LHCN-M2 (cell line): ENCODE measurements at regions not wholly inside any gene's neighbourhood (a gene's known extent, or its start where the extent isn't known, plus 50 kb on each side); places are given as distances from the start of the nearest gene placed in this dataset.
"Not testable (repeated sequence)": the region's sequence is repeated elsewhere in the genome, so short reads cannot be mapped to it uniquely, and the experiment has no call there.

ENCODE experiments used
- DNase-seq: peaks from one replicate; pipeline ENCODE4 v3.0.0-alpha.2; 2012; ENCODE audit warnings: low read depth

DNA sequence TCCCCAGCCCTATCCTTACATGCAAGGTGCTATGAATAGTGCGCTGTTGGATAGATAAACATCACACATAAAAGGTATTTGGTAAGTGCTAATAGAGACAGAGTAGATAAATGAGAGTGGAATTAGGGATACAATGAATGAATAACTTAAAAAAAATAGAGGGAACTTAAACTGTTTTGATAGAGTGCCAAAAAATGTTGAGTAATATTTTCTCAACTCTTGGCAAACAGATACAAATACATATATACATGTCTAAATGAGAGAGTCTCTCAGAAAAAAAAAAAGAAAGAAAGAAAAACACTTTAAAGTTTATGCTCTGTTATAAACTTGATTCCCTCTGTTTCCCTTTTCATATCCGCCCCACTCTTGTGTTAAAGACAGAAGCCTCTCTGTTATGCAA lies 667.4 kb downstream of the ROBO2 start:
- DNase-seq, result no peak

DNA sequence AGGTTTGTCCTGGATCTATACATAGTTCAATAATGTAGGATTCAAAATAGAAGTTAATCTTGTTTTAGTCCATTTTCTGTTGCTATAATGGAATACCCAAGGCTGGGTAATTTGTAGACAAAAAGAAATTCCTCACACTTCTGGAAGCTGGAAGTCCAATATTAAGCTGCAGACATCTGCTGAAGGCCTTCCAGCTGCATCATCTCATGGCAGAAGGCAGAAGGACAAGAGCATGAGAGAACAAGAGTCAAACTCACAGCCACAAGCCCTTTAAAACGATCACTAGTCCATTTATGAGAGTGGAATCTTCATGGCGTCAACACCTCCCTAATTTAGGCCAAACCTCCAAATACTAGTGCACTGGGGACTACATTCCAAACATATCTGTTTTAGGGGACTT lies 669.3 kb downstream of the ROBO2 start:
- DNase-seq, result no peak

DNA sequence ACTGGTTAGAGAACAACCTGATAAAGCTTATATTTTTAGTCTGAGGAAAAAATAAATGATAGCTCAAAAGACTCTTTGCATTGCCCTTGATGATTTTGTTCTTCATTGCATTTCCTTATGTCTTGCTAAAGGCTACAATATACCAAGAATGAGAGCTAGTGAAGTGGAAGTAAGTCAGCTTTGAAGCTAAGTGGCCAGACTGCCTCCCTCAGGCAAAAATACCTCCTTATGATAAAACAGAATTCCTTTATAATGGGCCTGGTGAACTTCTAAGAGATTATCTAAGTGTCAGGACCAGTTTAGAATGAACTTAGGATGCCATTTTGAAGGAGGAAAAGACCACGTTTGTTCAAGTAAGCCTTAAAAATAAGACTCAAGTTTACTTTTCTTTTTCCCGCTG lies 678.4 kb downstream of the ROBO2 start:
- DNase-seq, result no peak

DNA sequence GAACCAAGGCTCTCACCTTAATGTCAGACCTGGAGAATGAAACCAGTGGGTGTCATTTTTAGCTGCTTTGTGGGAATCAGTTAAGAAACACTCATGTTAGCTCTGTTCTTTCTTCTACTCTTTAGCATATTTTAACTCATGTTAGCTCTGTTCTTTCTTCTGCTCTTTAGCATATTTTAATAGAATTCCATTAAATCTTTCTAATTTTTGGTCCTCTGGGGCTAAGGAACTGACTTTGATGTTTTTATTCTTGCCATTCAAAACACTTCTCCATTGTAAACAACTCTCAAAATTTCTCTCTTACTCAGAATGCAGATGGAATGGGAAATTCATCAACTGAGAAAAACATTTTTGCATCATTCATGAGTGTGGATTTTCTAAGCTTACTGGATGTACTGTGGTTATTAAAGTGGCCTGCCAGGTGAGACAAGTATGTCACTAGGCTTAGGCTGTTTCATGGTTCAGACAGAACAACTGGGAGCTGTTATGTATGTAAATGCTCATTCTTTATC lies 680.6 kb downstream of the ROBO2 start:
- DNase-seq, result no peak

DNA sequence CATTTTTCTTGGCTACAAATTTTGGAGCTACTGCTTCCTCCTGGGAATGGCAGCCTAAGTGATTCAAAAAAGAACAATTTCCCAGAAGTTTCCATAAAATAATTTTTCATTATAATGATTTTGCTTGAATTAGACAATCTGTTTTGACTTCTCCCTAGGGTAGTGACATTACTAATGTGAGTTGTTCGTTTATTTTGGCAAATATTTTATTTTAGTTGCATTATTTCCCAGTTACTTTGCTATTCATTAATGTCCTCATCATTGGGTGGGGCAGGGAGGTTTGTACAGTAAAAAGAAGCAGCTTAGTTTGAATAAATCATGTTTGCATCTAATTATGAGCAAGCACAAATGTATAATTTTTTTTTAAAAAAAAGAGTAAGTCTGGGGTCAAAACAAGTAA lies 686.6 kb downstream of the ROBO2 start:
- DNase-seq, result no peak

DNA sequence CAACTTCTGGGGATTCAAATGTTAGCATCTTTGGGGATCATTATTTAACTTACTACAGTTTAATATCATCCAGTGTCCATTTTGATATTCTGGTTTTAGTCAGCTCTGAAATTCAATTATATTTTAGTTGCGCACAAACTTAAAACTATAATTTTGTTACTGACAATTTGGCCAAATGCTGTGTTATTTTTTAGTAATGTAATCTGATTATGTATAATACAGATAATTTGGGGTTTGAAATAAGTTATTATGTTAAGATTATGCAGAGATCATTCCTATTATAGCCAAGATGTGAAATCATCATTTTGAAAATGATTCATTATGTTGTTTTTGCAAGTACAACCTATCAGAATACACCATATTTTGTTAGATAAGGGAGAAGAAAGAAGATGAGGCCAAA lies 706.1 kb downstream of the ROBO2 start:
- no peak for DNase-seq

DNA sequence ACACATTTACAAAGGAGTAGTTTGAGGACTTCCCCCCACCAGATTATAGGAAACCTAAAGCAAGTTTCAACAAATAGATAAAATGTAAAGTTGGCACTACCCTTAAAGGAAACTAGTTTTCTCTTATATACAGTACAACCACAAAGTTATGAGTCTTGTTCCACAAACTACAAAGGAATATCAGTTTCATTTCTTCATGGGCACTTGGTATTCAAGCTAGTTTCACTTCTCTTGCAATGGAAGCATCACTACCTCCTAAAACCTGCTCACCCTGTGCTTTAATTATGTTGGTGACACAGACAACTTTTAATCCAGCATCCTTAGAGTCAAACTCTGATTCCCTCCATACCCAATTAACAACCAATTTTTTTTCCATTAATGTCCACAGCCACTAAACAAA lies 707.0 kb downstream of the ROBO2 start:
- no peak for DNase-seq

DNA sequence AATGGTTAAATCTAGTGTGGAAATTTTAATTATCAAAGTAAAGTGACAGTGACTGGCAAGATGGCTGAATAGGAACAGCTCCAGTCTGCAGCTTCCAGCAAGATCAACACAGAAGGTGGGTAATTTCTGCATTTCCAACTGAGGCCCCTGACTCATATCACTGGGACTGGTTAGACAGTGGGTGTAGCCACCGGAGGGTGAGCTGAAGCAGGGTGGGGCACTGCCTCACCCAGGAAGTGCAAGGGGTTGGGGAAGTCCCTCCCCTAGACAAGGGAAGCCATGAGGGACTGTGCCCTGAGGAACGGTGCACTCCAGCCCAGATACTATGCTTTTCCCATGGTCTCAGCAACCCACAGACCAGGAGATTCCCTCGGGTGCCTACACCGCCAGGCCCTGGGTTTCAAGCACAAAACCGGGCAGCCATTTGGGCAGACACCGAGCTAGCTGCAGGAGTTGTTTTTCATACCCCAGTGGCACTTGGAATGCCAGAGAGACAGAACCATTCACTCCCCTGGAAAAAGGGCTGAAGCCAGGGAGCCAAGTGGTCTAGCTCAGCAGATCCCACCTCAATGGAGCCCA lies 716.6 kb downstream of the ROBO2 start:
- not testable (repeated sequence) for DNase-seq

DNA sequence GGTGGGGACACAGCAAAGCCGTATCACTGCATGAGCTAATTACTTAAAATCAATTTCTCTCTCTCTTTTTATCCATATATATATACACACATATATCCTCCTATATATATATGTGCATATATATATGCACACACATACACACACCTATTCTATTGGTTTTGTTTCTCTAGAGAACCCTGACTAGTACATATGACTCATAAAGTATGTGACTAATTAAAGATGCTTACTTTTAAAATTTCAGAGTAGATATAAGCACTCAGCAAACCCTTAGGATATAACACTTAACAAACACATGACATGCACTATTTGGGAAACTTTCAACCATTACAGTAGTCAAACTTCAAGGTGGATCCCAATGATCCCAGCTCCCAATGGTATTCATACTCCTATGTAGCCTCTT lies 732.6 kb downstream of the ROBO2 start:
- no peak for DNase-seq

DNA sequence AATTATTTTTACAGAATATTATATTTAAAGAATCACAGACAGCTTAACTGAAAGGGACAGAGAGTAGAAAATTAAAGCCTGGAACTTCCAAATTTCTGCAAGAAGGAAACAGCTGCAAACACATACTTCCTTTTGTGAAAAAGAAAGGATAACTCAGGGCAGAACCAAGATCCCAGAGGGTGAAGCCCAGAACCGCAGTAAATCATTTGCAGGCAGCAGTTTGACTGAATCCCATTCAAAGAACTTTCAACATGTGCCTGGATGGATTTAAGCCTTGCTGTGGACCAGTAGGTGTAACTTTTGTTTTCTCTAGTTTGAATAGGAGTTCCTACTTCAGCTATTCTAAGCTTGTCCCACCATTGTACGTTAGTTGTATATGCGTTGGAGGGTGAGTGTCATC lies 733.2 kb downstream of the ROBO2 start:
- DNase-seq, result no peak

DNA sequence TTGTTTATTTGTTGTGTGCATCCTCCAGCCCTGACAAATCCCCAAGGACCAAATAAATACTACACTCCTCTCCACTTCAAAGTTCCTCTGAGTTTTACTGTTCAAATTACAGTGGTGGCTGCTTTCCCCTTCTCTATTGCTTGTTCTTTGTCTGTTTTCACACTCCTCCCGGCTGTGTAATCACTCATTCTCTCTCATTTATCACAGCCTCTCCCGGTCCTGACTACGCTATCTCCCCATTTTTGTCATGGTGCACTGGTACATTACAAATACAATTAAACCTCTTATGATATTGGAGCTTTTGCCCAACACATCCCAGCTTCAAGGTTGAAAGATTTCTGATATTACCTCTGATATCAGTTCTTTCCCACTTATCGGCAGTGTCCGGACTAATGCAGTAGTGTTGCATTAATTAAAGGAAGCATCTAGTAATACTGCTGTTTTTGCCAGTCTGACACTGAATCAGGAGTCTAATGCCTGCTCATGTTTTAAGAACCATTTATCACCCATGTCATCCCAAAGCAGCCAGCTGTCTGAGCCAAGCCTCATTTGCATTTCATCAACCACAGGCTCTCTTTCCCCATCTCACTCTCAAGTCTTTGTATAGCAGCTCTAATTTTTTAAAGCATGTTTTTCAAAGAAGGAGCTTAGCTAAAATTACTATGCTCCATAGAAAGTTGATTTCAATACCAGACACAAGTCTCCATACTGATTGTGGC lies 740.5 kb downstream of the ROBO2 start:
- no peak for DNase-seq

DNA sequence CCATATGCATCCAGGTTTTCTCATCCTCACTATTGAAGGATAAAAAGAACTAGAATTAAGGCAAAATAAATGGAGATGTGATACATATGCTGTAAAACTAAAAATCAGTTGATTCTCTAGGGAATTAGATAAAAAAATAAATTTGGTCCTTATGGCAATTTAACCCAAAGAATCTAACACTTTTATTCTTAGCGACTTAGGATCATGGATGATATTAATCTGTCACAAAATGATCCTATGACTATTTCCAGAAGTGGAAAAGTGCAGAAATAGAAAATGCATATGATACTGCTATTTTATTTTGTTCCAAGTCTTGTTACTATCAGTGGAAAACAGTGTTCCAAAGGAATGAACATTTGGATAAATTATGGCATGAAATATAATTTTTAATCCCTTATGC lies 746.3 kb downstream of the ROBO2 start:
- DNase-seq, result no peak

DNA sequence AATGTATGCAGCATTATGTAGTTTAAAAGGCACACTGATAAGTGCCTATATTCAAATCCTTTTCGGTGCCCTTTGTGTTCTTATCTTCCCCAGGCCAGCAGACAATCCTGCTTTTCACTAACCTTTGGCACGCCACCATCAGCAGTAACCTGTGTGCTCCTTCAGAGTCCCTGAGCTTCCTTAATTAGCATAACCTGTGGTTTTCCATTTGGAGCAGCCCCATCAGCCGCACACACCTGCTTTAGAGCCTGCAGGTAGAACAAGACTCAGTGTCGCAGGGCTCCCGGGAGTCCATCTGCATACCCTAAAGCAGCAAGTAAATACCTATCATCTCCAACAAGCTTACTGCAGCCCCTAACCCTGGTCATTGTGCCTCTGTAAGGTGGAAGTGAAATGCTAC lies 755.1 kb downstream of the ROBO2 start:
- DNase-seq, result no peak

DNA sequence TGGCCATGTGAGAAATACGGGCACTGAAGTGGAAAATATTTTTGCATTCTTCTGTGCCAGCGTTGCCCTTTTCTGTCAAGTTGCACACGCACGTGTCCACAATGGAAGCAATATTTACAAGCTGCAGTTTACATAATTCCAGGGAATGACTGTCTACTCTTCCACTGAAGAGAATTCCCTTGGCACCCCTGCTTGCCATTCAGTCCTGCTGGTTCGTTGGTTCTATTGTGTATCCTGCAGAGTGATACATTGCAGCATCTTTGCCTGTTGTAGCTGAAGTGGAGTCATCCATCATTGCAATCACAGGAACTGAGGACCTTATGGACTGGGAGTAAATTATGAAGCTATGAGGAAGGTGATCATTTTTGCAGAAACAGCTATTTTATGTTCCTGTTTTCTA lies 759.4 kb downstream of the ROBO2 start:
- DNase-seq, result no peak

DNA sequence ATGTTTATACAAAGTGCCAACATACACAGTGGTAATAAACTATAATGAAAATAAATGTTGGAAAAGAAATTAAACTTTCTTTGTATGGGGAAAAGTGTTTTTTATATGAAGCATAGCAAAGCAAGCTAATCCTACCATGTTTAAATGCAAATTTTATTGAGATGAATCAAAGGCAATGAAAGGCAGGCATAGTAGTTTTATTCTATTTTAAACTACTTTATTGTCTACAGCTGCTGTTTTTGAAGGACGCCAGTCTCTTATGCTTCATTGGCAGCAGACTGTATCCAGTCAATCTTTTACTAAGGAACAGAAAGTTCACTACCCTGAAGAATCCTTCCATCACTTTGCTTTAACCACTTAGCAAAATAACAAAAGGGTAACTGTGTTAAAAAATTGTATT lies 761.0 kb downstream of the ROBO2 start:
- DNase-seq, result no peak

DNA sequence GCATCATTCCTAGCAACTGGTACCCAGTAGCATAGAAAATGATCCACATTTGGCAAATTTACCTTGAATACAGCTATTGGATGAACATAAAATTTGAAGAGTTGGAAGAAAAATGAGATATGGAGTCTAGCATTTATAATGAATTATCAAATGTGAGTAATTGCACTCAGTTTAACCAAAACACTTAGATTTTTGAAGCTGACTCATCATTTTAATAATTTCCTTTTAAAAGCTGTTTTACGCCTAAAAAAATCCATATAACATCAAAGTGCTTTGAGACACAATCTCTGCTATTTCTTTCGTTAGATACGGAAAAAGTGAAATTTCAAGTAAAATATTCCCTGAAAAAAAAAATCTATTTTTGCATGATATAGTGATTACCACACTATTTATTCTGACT lies 767.4 kb downstream of the ROBO2 start:
- DNase-seq, result no peak

DNA sequence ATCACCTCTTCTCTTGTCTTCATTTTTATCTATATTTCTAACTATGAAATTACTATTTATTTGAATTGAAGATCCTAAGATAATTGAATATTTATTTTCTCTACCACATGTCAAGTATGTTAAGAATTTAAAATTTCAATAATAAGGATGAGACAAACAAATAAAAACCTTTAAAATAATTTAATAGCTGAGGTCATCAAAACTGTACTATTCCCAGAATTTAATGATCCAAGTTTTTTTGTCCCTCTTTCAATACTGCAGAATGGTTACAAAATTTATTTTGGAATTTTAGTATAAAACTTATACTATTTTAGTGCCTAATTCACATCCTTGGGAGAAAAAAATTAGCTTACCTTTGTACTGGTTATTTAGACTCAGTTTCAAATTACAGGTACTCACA lies 774.9 kb downstream of the ROBO2 start:
- no peak for DNase-seq

DNA sequence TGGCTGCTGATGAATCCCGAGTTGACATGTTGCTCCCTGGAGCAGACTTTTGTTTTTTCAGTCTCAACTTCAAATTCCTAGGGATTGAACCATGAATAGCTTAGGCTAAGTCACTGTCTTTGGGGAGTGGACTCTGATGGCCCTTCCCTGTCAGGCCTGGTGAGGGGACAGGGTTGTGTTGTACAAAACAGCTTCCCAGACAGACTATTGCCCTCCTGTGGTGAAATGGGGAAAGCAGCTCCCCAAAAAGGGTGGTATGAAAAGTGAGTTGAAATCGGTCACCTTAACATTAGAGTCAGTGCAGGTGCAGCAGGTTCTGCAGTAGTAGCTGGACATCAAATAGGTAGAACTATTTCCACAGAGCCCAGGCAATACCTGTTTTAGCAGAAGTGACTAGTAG lies 775.6 kb downstream of the ROBO2 start:
- DNase-seq, result no peak

DNA sequence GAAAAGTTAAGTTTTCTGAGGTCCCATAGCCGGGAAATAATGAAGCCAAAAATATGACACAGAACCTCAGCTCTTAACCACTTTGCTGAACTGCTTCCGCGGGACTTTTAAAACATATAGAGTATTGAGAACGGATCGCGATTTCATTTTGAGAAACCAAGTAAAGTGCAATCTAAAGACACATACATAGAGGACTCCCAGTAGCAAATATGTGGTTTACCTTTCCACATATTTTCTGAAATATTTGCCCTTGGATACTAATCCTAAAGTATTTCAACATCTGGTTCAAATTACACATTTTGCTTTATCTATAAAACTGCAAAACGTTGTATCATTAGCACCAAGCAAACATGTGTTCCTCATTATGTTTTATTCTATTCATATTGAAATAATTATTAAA lies 776.5 kb downstream of the ROBO2 start:
- no peak for DNase-seq

DNA sequence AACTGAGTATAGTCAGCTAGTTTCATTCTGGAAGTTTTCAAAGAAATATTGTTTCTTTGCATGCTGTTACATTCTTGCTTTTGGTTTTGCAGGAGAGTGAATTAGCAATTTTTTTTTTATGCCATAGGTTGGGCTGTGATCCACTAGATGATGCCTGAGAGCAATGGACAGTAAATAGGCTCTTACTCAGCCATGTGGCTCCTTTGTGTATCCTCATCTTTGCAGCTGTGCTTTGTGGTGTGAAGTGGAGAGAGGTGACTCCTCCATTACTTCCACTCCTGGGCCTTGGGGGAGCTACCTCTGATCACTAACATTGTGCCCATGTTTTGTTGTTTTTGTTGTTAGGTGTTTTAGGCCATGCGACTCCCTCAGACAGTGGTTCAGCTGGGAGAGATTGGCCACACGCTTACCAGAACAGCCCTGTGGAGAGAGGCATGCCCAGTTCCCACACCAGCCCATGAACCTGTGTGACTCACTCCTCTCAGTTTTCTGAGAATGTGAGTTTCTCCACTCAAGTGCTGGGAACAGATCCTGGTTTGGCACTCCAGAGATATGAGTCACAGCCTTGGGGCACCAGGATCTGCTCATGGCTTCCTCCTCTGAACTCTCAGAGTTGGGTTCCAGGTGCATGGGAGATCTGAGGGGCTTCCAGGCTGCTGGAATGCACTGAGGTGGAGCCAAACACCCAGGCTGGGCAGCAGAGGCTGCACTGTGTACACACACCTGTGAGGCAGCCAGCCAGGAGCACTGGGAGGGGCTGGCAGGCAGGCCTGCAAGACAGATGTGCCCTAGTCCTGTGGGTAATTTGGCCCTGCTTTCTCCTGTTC lies 785.3 kb downstream of the ROBO2 start:
- no peak for DNase-seq

DNA sequence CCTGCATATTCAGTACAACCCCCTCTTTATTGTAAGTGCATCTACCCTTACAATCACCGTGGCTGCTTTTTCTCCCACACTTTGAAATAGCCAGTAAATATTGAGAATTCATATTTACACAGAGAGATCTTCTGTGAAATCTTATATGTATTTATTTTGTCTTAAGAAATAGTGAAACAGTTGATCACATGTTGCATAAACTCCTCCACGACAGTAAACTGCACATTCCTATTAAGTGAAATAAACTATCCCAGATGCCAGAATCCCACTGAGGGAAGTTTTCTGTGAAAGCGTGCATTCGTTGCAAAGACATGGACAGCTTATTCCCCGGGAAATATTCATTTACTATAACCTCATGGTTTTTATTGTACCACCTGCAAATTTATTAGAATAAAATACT lies 796.0 kb downstream of the ROBO2 start:
- no peak for DNase-seq

DNA sequence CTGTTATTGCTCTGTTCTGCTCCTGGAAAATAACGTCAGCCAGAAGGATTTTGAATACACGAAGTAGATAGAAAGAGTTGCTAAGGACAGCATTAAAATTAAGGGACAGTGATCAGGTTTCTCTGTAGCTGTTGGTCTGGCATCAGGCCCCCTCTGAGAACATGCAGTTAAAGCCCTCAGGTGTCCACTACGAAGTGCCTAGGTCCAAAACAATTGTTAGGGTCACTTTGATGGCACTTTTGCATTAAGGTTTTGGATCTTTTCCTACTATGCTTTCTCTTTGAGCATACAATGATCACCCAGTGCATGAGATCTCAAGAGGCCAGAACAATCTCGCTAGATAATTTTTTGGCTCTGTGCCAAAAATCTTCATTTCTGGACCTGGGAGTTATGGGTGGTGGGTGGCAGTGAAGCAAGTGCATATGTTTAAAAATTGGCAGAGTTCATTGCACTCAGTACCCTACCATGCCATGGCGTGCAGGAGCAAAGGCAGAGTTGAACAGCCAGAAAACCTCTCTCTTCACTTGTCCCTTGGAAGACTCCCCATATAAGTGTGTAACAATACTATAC lies 797.6 kb downstream of the ROBO2 start:
- no peak for DNase-seq
